ENCODE measurements at regions not wholly inside any gene's neighbourhood (a gene's known extent, or its start where the extent isn't known, plus 50 kb on each side); places are given as distances from the start of the nearest gene placed in this dataset.

DNA sequence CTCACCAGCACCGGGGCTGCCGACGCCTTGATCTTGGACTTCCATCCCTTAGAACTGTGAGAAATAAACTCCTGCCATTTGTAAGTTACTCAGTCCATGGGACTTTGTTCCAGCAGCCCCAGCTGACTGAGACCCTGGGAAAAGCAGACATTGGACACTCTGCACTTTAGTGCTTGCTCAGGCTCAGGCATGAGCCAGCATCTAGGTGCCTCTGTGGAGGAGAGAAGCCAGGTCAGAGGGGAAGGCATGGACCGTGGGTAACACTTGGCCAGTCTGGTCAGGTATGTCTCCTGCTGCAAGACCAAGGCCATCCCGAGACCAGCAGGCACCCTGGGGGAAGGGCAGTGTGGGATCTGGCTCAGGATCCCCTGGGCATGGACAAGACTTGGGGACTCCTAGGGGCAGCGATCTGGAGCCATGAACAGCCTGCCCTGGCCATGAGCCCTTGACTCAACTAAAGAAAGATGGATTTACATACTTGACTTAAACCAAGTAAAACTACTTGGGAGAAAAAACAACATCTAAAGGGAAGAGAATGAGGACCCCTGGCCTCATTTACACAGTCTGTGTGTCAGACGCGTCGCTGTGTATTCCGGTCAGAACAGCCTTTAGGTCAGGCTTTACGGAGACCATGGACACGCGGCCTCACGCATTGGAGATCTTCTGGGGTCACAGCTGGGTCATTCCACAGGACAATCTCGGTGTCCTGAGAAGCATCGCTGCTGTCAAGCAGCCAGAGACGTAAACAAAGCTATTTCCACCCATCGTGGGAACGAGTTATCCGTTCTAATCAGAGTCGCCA is 497.1 kb downstream of the BRD1 start:
- TF ChIP-seq CTCF (IDR thresholded peaks at IDR 0.05): no peak
- H3K27me3 Mint-ChIP-seq (ENCODE audit: insufficient read depth): no peaks in the 10 kb centered on the region

GRCh38 chr22:49329636-49330035 is 498.0 kb downstream of the BRD1 start:
- H3K36me3 Mint-ChIP-seq (ENCODE audit: low read depth): peaks cover 10% of the 10 kb centered on the region; the same call in 1 of the 2 replicates
- TF ChIP-seq CTCF (IDR thresholded peaks at IDR 0.05): no peak
- H3K4me3 Mint-ChIP-seq: no peak overlapping the region
- no peaks in the 10 kb centered on the region for H3K4me1 Mint-ChIP-seq (ENCODE audit: low read depth)
- H3K27me3 Mint-ChIP-seq (ENCODE audit: insufficient read depth): no peaks in the 10 kb centered on the region
- peaks cover 82% of the 10 kb centered on the region for H3K9me3 Mint-ChIP-seq
- no peak overlapping the region for H3K27ac Mint-ChIP-seq
- DNase-seq: no peak

More for the DNA sequence above, 497.1 kb downstream of the BRD1 start:
- no peak for DNase-seq
- Mint-ChIP-seq H3K36me3 (ENCODE audit: low read depth) (peaks cover 10% of the 10 kb centered on the region; the same call in 1 of the 2 replicates), H3K4me1 (ENCODE audit: low read depth) (no peaks in the 10 kb centered on the region), H3K4me3 (no peak overlapping the region), H3K9me3 (peaks cover 86% of the 10 kb centered on the region), H3K27ac (no peak overlapping the region)

GRCh38 chr22:49328630-49329405 is 498.9 kb downstream of the BRD1 start:
- Mint-ChIP-seq H3K9me3 (peaks cover 87% of the 10 kb centered on the region), H3K36me3 (ENCODE audit: low read depth) (peaks cover 10% of the 10 kb centered on the region; the same call in 1 of the 2 replicates), H3K27ac (no peak overlapping the region), H3K4me3 (no peak overlapping the region), H3K4me1 (ENCODE audit: low read depth) (no peaks in the 10 kb centered on the region), H3K27me3 (ENCODE audit: insufficient read depth) (no peaks in the 10 kb centered on the region)
- TF ChIP-seq CTCF (IDR thresholded peaks at IDR 0.05): no peak
- DNase-seq: no peak

GRCh38 chr22:49328118-49328475 is 499.6 kb downstream of the BRD1 start:
- DNase-seq: no peak
- no peak for TF ChIP-seq CTCF (IDR thresholded peaks at IDR 0.05)
- Mint-ChIP-seq H3K9me3 (peaks cover 90% of the 10 kb centered on the region), H3K36me3 (ENCODE audit: low read depth) (peaks cover 14% of the 10 kb centered on the region), H3K4me3 (no peak overlapping the region), H3K4me1 (ENCODE audit: low read depth) (no peaks in the 10 kb centered on the region), H3K27ac (no peak overlapping the region), H3K27me3 (ENCODE audit: insufficient read depth) (no peaks in the 10 kb centered on the region)

DNA sequence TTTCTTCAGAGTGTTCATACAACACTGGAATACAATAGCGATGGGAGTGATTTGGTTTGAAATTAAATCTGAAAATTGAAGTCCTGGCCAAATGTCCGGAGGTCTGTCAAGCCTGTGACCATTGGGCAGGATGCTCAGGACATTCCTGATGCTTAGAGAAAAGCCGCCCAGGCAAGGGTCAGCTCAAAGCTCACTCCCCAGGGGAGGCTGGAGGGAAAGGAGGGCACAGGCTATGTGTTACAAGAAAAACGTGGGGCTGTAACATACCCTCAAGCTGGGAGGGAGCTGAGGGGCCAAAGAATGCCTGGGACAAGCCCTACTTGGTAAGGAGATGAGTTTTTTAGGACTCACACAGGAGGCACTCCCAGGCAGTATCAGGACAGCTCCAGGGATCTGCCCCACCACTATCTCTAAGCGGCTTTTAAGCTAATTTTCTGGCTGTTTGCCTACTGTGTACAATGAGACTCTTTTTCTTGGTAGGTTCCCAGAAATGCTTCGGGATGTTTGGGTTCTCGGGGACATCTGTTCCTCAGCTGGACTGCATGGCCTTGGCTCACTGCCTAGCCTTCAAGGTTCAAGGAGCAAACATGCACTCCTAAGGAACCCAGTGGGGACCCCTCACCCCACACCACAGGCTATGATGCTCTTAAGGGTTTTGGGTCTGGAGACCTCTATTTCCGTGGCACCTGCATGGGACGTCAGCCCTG is 500.1 kb downstream of the BRD1 start:
- peaks cover 88% of the 10 kb centered on the region for H3K9me3 Mint-ChIP-seq
- H3K27ac Mint-ChIP-seq: no peak overlapping the region
- no peak for TF ChIP-seq CTCF (IDR thresholded peaks at IDR 0.05)
- H3K4me1 Mint-ChIP-seq (ENCODE audit: low read depth): no peaks in the 10 kb centered on the region
- no peak for DNase-seq
- H3K27me3 Mint-ChIP-seq (ENCODE audit: insufficient read depth): no peaks in the 10 kb centered on the region
- H3K4me3 Mint-ChIP-seq: no peak overlapping the region
- peaks cover 16% of the 10 kb centered on the region for H3K36me3 Mint-ChIP-seq (ENCODE audit: low read depth)
